Hematopoietic multipotent progenitor cell (in vitro differentiated cells): ENCODE measurements at regions not wholly inside any gene's neighbourhood (a gene's known extent, or its start where the extent isn't known, plus 50 kb on each side); places are given as distances from the start of the nearest gene placed in this dataset.
"Not testable (repeated sequence)": the region's sequence is repeated elsewhere in the genome, so short reads cannot be mapped to it uniquely, and the experiment has no call there.

Experiments
- DNase-seq, 3 donors: peaks; one replicate each; pipeline ENCODE4 v3.0.0-alpha.2; 2011 to 2015; ENCODE audit warnings: low read depth in 2 of 3, low spot score in 2 of 3

DNA sequence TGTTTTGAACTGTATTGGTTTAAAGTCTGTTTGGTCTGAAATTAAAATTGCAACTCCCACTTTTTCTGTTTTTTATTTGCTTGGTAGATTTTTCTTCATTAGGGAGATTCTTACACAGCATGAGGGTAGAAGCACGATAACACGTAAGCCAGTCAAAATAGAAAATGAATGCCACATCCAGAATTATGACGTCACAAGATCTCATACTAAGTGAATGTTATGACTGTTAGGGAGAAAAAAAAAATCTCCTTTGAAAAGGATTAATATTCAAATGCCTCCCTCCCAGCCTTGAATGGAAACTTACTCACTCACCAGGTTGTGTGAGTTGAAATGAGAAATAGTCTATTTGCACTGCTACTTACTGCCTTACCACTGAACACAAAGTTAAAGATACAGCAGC, 670.8 kb downstream of the TFAP2A start:
- DNase-seq: no peak

DNA sequence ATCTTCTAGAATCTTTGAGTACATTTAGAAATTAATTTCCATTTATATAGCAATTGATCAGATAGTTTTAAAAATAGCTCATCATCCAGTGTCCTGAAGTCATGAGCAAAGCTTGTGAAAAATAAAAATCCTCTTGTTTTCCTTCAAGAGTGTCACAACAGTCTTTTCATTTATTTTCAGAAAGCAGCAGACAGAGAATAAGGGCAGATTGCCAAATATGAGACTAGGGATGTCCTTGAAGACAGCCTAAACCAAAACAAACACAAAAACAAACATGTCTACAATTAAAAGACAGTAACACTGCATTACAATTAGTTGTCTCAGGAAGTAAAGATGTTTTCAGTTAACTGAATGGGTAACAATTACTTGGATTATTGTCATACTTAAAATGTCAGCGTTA, 682.8 kb downstream of the TFAP2A start:
- no peak for DNase-seq

DNA sequence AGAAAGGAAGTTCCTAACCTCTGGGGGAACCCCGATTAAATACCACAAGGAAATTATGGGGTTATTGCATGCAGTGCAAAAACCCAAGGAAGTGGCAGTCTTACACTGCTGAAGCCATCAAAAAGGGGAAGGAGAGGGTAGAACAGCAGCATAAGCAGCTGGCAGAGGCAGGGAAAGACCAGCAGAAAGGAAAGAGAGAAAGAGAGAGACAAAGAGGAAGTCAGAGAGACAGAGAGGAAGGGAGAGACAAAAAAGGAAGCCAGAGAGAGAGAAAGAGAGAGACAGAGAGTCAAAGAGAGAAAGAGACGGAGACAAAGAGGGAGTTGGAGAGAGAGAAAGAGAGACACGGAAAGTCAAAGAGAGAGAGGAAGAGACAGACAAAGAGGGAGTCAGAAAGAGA, 689.1 kb downstream of the TFAP2A start:
- not testable (repeated sequence) for DNase-seq

DNA sequence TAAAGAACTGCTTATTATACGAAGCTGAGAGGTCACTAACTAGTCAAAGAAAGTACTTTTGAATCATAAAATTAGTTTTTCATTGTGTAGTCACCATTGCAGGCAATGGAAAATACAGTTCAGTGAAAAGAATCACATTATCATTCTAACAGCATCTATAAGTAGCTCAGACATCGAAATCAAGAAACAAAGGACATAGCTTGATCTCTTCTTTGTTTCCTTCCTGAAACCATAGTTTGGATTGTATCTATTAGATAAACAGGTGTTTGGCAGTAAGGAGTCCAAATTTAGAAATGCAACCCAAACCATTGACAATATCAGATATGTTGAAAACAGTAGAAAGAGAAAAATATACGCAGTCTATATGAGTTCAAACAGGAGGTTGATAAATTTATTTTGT, 697.3 kb downstream of the TFAP2A start:
- DNase-seq: no peak

DNA sequence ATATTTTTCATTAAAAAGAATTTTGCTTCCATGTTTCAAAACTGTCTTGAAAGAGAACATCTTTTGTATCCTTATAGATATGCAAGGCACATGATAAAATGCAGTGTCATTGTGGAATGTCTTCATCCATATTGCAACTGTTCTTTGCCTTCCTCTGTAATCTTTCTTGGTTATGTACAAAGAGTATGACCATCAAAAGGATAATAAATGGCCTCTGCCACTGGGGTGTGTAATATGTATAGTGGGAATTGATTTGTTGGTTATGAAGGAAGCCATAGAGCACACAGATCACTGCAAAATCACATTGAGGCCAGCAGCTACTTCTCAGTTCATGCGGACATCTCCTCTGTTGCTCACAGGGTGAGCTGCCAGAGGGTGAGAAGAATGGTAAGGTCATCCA, 703.5 kb downstream of the TFAP2A start:
- no peak for DNase-seq

DNA sequence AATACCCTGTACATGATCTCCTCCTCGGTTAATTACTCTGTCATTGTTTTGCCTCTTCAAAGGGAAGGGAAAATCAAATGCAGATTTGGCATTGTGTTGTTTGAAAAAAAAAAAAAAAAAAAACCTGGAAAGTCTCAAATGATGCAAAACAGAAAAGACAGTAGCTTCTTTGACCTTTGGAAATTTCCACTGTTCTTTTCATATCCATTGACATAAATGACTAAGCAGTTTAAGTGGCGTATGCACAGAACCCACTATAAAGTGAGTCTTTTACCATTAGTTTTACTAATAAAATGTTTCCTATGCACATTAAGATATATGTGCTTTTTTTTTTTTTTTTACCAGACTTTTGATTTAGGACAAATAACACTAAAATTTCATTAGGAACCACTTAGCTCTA, 704.3 kb downstream of the TFAP2A start:
- no peak for DNase-seq

DNA sequence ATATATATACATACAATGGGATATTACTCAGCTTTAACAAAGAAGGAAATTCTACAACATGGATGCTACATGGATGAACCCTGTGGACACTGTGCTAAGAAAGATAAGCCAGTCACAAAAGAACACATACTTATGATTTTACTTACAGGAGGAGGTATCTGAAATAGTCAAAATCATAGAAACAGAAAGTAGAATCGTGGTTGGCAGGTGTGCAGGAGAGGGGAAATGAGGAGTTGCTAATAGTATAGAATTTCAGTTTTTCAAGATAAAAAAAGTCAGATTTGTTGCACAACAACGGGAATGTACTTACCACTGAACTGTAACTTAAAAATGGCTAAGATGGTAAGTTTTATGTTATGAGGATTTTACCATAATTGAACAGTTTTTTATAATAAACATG, 706.3 kb downstream of the TFAP2A start:
- no peak for DNase-seq

DNA sequence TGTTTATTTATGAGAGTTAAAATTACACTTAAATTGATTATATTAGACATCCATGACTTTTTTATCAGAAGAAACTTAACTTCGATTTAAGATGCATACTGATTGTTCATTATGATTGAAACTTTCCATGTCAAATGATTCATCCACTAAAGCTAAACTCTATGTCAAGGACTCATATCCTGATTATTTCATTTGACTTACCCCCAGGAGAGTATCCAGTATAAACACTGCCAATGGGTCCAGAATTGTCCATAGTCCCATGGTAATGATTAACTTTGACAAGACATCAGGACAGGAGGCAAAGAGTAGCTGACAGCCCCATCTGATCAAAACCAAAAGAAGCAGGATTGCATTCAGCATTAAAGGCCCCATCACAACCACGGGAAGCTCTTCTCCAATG, 709.9 kb downstream of the TFAP2A start:
- no peak for DNase-seq

DNA sequence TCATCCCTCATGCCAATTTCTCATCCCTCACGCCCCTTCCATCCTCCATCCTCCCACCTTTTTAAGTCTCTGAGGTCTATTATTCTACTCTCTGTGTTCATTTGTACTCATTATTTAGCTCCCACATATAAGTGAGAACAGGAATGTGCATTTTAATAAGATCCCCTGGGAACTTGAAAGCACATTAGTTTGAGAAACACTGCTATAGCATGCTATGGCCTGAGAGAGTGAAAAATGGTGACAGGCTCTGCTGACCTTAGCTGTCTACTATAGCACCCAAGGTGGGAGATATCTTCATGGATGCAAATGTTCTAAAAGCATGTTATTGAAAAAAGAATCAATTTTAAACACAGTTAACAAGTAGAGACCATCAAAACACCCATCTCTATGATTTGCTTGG, 712.0 kb downstream of the TFAP2A start:
- no peak for DNase-seq

DNA sequence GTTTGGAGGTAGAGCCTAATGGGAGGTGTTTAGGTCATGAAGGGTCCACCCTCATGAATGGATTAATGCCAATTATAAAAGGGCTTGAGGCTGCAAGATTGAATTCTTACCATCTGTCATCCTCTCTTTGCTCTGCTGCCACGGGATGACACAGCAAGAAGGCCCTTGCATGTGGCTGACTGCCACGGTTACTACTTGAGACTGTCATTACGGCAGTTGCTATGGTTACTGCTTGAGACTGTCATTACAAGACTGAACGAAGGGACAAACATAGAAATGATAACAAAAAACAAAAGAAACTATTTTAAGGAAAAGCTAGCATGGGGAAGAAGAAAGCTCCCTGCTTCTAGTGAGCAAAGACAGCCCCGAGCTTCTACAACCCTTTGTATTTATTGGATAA, 715.0 kb downstream of the TFAP2A start:
- no peak for DNase-seq

DNA sequence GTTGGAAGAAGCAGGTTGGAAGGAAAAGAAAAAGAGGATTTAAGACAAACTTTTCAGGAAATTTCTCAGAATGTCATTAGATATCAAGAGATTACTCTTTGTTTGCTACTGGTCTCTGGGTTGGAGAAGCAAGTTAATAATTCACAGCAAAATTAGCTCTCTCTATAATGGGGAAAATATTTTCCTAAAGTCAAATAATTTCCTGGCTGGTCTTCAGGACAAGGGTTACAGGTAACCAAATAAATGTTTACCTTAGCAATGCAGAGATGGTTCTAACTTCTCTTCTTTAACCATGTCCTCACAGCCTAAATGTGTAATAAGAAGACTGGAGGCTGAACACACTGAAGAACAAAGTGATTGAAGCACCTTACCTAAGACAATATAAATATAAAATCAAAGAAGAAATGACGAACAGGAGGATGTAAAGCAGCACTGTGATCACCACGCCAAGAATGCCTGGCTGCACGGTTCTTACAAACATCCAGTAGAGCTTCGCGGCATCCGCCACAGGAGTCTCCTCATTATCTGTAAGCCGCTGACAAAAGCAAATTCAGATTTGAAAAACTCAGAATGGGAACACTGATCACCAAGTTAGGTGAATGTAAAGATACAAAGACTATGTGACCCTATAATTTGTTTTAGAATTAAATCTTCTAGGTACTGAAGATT, 717.5 kb downstream of the TFAP2A start:
- DNase-seq: no peak

DNA sequence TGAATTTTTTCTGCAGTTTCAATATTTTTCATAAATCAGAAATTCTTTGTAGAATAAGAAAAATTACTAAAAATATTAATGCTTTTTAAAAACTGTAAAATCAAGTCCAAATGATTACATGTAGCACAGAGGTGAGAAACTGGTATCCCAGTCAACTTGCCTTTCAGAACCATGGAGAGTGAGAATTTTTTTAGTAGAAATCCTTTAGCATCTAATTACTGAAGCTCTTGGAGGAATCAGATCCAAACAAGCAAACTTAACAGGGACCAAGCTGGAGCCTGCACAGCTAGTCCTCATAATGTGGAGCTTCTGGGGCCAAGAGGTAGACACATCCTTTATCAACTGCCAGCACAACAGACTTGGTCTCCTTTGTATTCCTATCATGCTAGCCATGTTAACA, 724.5 kb downstream of the TFAP2A start:
- no peak for DNase-seq

DNA sequence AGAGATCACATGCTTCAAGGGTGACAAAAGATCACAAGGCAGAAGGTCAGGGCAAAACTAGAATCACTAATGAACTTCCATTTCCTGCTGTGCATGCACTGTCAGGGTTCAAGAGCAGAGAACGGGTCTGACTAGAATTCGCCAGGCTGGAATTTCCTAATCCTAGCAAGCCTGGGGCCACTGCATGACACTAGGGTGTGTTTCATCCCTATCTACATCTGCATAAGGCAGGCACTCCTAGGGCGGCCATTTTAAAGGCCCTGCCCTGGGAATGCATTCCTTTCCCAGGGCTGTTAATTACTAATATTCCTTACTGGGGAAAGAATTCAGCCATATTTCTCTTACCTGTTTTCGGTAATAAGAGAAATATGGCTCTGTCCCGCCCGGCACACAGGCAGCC, 734.1 kb downstream of the TFAP2A start:
- DNase-seq: not testable (repeated sequence)

DNA sequence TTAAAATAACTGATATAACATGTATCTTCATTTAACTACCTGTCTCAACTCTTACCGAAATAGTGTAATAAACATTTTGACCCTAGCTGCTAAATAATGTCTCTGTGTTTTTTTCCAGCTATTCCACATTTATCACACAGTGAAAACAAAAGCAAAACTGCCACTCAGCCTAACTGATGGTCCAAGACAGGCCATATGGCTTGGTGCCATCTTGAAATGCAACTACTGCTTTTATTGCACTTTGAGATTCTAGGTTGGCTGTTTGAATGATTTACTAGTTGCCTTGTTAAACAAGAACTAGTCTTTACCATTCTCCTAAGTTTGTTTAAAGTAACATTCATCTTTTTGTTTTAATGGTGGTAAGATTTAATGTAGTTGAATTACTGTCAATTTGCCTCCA, 739.8 kb downstream of the TFAP2A start:
- no peak for DNase-seq

DNA sequence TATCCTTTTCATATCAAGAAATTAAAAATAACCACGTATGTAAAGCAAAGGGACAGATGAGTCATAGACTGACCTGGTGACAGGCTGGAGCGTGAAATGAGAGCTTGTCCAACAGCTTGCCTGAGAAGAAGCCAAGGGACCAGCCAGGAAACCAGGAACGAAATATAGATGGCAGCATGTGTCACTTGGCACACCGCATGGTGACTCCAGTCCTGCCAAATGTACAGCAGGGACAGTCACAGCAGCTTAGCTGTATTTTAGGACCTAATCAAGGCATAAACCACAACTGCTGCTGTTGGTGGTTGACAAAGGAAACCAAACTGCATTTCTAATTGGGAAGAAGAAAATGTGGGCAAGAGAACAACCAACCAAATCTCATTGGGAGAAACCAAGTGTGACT, 755.0 kb downstream of the TFAP2A start:
- DNase-seq: no peak

DNA sequence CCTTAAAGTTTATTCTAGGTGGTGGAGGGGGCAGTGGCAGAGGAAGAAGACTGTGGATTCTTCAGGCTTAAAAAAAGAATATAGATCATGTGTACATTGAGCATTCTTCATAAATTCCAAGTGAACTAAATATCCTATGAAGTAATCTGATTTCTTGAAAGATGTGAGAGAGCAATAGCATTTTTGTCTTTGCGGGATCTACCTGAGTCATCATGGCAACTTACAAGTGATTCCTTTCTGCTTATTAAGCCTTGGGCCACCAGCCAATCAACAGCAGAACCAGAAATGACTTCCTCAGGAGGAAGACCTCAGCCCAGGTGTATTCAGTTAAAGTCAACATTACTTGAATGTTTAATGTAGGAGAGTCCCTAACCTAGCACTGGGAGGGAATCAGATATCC, 756.9 kb downstream of the TFAP2A start:
- DNase-seq: no peak

DNA sequence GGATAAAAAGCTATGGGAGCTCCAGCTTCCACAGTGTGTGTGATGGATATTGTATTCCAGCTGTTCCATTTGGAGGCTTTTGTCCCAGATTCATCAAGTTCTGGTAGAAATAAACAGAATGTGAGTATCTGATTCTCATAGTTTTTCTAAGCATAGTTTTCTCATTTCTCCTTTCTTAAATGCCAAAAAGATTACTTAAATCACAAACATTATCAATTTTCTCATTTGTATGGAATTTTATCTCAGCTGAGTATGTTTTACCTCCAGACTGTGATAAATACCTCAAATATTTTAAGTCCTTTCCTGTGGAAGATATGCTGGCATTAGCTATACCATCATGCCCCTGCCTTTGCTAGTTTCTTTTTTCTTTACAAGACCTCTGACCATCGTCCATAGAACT, 767.3 kb downstream of the TFAP2A start:
- no peak for DNase-seq

DNA sequence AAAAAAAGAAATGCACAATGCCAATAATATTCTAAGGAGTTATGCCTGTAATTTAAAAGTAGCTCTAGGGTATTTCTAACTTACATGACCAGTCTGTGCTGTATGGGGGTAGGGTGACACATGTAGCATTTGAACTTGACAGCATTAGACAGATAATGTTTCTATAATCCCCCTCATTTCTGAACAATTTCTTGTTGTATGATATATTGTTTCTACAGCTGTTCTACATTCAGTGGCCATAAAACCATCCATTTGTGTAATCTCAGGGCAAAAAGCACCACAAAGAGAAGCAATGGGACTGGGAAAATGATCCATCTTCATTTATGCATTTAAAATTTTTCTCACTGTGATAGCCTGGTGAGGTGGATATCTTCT, 767.8 kb downstream of the TFAP2A start:
- no peak for DNase-seq

DNA sequence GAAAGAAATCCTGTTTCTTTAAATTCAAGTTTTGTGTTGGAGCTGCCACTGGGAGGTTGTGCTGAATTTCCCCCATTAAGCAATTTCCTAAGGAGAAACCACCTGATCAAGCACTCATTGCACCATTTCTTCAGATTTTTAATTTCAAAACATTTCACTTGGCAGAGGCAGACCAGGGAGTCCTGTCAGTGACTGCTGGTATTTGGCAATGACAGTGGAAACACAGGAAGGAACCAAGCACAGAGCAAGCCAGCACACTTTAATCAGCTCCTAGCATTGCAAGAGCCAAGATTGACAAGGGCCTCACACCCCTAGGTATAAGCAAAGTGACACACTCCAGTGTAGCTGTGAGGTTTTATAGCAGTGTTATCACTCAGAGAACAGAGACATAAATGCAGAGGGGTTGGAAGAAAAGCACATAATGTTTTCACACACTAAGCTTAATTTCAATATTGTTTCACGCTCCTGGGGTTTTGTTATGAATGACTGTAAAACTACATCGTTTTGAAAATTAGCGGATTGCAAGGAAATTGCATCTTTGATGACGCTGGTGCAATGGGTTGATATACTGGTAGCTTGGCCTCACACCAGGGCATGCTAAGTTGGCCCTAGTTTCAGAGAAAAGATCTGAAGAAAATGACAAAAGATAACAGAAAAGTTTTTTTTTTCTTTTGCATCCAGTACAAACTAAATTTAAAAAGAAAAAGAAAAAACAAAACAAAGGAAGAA, 768.4 kb downstream of the TFAP2A start:
- DNase-seq: no peak

DNA sequence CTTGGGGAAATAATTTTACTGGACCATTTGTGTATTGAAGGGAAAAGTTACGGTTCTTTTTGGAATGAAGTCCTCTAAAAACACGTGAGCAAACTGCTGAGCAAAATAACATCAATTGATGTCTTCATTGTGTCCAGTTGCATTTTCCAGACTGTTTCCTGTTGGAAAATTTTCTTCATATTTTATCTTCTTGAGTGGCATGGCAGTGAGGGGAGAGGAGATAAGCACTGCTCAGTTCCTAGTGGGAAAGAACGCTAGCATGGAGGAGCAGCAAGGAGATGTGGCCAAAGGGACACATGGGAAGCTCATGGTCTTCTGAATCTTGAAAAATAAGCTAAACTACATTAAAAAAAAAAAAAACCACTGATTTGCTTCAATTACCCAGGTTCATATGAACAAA, 776.0 kb downstream of the TFAP2A start:
- no peak for DNase-seq

DNA sequence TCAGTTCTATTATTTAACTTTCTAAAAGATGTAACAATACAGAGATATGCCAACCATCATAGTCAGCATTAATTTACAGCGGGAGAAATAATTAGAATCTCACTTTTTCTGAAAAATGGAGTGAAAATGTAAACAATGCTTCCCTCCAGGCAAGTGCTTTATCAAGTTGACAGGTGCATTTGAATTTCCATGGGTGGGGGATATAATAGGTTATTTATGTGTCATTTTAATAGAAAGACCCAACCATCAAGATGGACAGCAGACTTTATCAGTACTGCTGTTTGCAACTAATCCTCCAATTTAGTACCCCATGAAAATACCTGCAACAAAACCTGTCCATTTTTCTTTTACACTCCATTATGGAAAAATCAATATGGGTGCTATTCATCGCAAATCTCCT, 780.1 kb downstream of the TFAP2A start:
- DNase-seq: no peak

DNA sequence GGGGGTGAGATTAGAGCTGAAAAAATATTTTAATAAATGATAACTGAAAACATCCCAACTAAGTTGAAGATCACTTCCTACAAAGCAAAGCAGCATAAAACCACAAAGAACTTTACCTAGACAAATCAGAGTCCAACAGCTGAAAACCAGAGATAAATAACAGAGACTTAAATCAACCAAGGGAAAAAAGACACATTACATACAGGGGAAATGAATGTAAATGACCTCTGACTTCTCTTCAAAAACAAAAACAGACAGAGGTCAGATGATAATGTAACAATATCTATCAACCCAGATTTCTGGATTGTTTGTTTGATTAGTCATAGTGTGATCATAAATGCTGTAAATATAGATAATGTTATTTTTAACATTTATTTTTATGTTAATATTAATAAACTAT, 782.8 kb downstream of the TFAP2A start:
- no peak for DNase-seq

DNA sequence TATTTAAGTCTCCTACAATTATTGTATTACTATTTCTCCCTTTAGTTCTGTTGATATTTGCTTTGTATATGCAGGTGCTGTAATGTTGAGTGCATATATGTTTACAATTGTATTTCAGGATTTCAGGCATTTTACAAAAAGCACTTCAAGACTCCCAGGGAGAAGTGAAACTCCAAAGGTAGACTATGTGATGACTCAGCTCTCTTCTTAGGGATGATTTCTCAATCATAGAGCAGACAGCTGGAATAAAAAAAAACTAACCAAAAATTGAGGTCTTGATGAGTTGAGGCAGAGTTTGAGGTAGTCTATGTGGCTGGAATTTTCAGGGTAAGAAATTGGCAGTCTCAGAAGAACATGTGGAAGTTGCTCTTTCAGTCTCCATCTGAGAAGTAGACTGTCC, 786.1 kb downstream of the TFAP2A start:
- DNase-seq: no peak
